Superior temporal gyrus (tissue), 1 donor: ENCODE measurements at regions not wholly inside any gene's neighbourhood (a gene's known extent, or its start where the extent isn't known, plus 50 kb on each side); places are given as distances from the start of the nearest gene placed in this dataset.

Experiments
- DNase-seq: peaks from one replicate; pipeline ENCODE4 v3.0.0-alpha.2; 2016; ENCODE audit errors: extremely low spot score

DNA sequence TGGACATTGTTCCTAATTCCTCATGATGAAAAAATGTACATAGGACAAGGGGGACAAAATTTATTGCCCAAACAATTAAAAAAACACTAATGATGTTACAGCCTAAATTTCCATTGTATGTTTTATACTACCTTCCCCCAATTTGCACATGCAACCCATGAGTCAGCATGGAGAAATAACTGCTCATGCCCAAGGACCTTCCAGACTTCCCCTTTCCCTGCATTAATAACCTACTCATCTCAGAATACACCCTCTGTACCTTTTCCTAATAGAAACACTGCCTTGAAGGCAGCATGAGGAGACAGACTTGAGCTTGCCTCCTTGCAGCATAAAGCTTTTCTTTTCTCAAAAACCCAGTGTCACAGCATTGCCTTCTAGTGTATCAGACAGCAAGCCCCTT lies 2402.8 kb downstream of the TP53TG3F start:
- no peak for DNase-seq

DNA sequence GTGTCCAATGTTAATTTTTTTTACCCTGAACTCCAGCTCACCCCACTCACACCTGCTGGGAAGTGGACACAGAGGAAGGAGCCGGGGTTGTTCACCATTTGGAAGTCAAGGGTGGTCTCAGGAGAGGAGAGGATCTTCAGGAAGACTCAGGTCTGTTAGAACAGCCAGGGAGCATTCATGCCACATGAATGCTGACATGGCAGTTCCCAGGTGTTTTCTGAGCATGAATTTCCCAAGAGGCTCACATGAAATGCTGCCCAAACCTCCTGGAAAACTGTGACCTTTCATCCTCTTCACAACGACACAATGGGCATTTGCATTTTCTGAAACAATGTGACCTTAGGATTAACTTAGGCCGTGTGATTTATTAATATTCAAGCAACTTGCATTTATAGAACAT lies 2409.2 kb downstream of the TP53TG3F start:
- DNase-seq = no peak

DNA sequence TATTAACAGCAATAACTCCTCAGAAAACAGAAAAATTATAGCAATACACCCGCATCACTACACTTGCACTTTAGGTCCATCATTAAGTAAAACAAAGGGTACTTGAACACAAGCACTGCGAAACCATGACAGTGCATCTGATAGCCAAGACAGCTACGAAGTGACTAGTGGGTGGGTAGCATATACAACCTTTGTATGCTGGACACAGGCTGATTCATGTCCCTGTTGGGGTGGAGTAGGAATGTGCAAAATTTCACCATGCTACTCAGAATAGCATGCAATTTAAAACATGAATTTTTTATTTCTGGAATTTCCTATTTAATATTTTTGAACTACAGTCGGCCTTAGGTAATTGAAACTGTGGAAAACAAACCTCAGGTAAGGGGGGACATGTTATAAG lies 2414.1 kb downstream of the TP53TG3F start:
- no peak for DNase-seq

DNA sequence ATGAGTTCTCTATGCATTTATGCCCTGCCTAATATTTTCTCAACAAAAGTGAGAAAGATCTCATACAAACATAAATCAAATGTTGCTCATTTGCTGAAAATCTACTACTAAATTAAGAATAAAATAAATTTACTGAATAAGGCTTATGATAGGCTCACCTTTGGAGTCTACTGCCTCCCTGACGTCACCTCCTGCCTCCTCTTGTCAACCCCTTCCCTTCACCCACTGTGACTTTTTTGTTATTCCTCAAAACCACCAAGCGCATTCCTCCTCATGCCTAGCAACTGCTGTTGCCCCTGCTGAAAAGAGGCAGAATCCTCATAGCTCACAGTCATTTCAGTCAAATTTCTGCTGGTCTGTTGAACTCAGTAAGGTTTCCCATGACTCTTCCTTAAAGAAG lies 2422.2 kb downstream of the TP53TG3F start:
- no peak for DNase-seq

DNA sequence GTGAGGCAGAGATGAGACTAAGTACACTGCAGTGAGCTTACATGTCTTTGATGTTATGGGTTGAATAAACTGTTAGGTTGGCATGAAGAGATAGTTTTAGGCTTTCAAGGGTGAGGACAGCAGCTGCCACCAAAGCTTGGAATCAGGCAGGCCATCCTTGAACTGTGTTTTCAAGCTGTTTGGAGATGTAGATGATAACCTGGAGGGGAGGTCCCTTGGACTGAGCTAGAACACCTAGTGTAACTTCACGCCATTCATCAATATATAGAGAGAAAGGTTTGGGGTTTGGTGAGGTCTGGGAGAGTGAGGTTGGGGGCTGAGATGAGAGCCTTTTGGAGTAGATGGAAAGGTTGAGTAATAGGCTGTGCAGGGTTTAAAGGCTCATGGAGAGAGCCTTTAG lies 2447.0 kb downstream of the TP53TG3F start:
- no peak for DNase-seq

DNA sequence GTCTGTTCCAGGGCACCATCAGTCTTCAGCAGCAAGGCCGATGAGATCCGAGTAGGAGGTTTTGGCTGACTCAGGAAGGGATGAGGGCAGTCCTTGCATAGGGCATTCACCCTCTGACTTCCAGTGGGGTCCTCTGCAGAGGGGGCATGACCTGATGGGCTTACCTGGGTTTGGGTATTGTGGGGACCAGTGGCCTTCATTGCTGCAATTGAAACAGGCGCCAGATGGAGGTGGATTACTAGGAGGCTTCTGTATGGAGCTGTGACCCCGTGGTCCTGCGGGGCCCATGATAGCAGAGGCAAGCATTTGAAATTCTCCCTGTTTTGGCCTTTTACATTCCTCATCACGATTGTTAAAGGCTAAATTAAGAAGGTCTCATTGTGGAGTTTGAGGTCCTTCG lies 2448.7 kb downstream of the TP53TG3F start:
- no peak for DNase-seq

DNA sequence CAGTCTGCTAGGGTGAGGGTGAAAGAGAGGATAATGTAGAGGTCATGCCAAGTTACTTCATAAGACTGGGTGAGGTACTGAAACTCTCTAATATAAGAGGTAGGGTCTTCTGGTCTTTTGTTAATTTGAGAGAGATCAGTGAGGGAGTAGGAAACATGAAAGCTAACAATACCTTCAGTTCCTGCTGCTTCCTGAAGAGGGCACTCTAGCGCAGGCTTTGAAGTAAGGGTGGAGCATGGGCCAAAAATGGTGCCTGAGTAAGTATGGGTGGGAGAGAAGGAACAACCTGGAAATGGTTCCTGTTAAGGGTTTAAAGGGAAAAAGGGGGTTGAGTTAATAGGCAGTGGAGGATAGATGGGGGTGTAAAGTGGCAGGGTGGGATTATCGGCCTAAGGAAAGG lies 2449.5 kb downstream of the TP53TG3F start:
- DNase-seq = no peak

DNA sequence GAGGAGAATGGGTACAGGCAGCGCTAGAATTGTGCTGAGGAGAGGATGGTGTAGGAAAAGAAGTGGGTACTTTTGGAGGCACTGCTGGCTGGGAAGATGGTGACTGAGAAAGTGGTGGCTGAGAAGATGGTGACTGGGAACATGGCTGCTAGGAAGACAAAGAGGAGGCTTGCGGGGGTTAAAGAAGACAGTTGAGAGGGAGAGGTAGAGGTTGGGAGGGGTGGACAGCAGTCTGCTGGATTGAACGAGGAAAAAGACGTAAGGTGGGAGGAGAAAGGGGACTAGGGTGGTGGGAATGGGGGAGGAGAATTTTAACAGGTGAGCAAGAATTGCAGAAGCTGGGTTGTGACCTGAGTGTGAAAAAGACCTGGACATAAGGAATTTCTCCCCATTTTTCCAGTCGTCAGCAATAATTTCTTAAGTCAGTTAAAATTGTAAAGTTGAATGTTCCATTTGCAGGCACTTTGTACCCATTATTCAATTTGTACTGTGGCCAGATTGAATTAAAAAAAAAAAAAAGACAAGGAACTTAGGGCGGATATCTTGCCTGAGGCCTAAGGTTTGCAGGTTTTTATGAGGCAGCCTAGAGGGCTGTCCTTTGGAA lies 2450.0 kb downstream of the TP53TG3F start:
- DNase-seq = no peak

DNA sequence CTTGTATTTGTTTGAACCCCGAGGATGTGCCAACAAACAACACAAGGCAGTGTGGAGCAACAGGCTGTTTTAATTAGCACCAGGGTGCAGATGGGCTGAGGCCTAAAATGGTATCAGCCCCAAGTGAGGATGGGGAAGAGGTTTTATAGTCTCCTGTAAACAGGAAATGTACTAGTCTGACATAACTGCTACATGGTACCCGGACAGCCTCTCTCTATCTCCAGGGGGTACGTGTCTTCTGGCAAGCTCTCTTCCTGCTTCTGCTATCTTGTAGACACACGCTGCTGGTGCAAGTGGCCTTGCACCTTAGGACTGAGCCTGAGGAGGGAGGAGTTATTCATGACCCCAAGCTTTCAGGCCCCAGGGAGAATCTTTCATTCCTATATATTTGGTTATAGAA lies 2451.0 kb downstream of the TP53TG3F start:
- no peak for DNase-seq

DNA sequence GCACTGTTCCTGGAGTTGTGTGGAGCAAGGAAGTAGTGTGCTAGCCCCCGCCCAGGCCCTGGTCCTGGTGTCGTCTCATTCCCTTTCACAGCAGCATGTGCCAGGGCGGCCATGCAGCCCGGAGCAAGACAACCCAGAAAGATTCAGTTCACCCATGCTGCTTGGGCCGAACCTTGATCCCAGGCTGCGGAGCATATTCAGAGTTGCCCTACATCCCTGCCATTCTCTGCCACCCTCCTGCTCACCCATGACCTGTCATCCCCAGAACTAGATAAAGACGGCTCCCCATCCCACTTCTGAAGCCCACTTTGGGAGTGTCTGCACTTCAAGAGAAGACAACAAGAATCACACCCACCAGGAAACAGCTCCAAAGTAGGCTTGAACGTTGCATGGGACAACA lies 2452.5 kb downstream of the TP53TG3F start:
- DNase-seq = no peak

DNA sequence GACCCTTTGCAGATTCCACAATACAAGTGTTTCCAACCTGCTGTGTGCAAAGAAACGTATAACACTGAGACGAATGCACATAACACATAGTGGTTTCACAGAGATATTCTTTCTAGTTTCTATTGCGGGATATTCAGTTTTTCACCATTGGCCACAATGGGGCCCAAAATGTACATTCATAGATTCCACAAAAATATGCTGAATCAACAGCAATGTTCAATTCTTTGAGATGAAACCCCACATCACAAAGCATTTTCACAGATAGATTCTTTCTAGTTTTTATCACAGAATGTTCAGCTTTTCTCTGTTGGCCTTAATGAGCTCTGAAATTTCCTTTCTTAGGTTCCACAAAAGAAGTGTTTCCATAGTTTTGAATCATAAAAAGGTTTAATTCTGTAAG lies 2472.3 kb downstream of the TP53TG3F start:
- no peak for DNase-seq
